ENCODE measurements at regions not wholly inside any gene's neighbourhood (a gene's known extent, or its start where the extent isn't known, plus 50 kb on each side); places are given as distances from the start of the nearest gene placed in this dataset.

- TF ChIP-seq, protein P1, sequence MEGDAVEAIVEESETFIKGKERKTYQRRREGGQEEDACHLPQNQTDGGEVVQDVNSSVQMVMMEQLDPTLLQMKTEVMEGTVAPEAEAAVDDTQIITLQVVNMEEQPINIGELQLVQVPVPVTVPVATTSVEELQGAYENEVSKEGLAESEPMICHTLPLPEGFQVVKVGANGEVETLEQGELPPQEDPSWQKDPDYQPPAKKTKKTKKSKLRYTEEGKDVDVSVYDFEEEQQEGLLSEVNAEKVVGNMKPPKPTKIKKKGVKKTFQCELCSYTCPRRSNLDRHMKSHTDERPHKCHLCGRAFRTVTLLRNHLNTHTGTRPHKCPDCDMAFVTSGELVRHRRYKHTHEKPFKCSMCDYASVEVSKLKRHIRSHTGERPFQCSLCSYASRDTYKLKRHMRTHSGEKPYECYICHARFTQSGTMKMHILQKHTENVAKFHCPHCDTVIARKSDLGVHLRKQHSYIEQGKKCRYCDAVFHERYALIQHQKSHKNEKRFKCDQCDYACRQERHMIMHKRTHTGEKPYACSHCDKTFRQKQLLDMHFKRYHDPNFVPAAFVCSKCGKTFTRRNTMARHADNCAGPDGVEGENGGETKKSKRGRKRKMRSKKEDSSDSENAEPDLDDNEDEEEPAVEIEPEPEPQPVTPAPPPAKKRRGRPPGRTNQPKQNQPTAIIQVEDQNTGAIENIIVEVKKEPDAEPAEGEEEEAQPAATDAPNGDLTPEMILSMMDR (IDR thresholded peaks at IDR 0.05; ENCODE audit: insufficient read depth, low read length, poor library complexity, severe bottlenecking) = no peak
- no peak for TF ChIP-seq EZH2phosphoT487 (conservative IDR thresholded peaks at IDR 0.05; ENCODE audit: low read length)
Measured at GRCh38 chr7:145737617-145738016, 379.0 kb upstream of the CNTNAP2 start.

All from SU-DHL-6 (cell line).